Uterus (tissue), 2 donors: ENCODE measurements at regions not wholly inside any gene's neighbourhood (a gene's known extent, or its start where the extent isn't known, plus 50 kb on each side); places are given as distances from the start of the nearest gene placed in this dataset.

Experiments
- POLR2A ChIP-seq, 2 donors: fragments of 450-650 bp; IDR thresholded peaks; one replicate each; pipeline ENCODE4 v1.6.1; 2016; ENCODE audit warnings: antibody characterized with exemption in 2 of 2, mild to moderate bottlenecking in 1 of 2, moderate library complexity in 1 of 2
- TF ChIP-seq, protein P1 (sequence below), 4 experiments: fragments of 200-600 bp in 2 of 4; fragments of 450-650 bp in 2 of 4; sonication (generic) in 2 of 4; IDR thresholded peaks; one replicate each; pipeline ENCODE4 v1.5.1; 2016 to 2019; ENCODE audit warnings: antibody characterized with exemption in 4 of 4, mild to moderate bottlenecking in 2 of 4, moderate library complexity in 1 of 4

DNA sequence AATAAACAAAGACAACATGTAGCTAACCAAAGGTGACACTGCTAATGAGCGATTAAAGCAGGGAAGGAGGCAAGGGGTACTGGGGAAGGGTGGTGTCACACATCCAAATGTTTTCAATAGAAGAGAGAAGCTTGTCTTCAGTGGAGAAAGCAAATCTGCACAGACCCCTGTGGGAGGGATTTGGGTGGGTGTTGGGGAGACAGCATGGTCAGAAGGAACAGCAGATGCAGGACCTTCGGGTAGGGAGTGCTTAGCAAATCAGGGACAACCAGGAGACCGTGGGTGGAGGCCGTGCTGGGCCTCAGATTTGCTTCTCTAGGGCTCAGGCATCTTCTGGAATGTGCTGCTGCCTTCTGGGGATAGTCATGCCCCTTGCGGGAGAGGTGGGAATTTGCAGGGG, 185.3 kb upstream of the RAB6C start:
- TF ChIP-seq, protein P1, sequence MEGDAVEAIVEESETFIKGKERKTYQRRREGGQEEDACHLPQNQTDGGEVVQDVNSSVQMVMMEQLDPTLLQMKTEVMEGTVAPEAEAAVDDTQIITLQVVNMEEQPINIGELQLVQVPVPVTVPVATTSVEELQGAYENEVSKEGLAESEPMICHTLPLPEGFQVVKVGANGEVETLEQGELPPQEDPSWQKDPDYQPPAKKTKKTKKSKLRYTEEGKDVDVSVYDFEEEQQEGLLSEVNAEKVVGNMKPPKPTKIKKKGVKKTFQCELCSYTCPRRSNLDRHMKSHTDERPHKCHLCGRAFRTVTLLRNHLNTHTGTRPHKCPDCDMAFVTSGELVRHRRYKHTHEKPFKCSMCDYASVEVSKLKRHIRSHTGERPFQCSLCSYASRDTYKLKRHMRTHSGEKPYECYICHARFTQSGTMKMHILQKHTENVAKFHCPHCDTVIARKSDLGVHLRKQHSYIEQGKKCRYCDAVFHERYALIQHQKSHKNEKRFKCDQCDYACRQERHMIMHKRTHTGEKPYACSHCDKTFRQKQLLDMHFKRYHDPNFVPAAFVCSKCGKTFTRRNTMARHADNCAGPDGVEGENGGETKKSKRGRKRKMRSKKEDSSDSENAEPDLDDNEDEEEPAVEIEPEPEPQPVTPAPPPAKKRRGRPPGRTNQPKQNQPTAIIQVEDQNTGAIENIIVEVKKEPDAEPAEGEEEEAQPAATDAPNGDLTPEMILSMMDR (IDR thresholded peaks at IDR 0.05): no peak
- TF ChIP-seq POLR2A (IDR thresholded peaks at IDR 0.05): no peak
